ENCODE measurements at regions not wholly inside any gene's neighbourhood (a gene's known extent, or its start where the extent isn't known, plus 50 kb on each side); places are given as distances from the start of the nearest gene placed in this dataset.

GRCh38 chr6:48835421-48835958 lies 627.6 kb downstream of the MMUT start:
- no peaks in the 10 kb centered on the region for H3K79me2 ChIP-seq (ENCODE audit: low read length)
- no peaks in the 10 kb centered on the region for H3K4me1 ChIP-seq (ENCODE audit: insufficient read depth, low read length)
- TF ChIP-seq EZH2phosphoT487 (IDR thresholded peaks at IDR 0.05; ENCODE audit: borderline replicate concordance, low read length) (no peak), CTCF (conservative IDR thresholded peaks at IDR 0.05; ENCODE audit: low read depth, low read length) (no peak), EZH2 (IDR thresholded peaks at IDR 0.05; ENCODE audit: low read length, unreplicated experiment) (no peak)
- intact Hi-C loops (cut with micrococcal nuclease) = no loop called here
- ATAC-seq (no peak), DNase-seq (peak; percentile 10)
- H3K9me2 ChIP-seq (replicated peaks; ENCODE audit: low read length) = no peaks in the 10 kb centered on the region
- no peak overlapping the region for H3K4me3 ChIP-seq (ENCODE audit: low read length)
- CTCF ChIA-PET = no interaction called here
- H3K27me3 ChIP-seq (ENCODE audit: low read length) = no peaks in the 10 kb centered on the region
- H3K9me3 ChIP-seq (ENCODE audit: low read length) = no peaks in the 10 kb centered on the region
- H3K9ac ChIP-seq (ENCODE audit: low read length) = no peak overlapping the region
- BruUV-seq (replicated peaks) = no TSS peak
- POLR2A ChIA-PET (ENCODE audit: unreplicated experiment) = interaction anchor here (0.5 kb wide), 1 partner anchor 905 kb away, joined by 16 read pairs; no protein-coding TSS in a partner anchor
- no peak overlapping the region for H3K4me2 ChIP-seq (ENCODE audit: low read length)
- H3K36me3 ChIP-seq (ENCODE audit: low read depth, low read length) = no peaks in the 10 kb centered on the region; the same call in 1 of the 2 replicates
- H2AFZ ChIP-seq (ENCODE audit: low read length) = no peak overlapping the region
- no peaks in the 10 kb centered on the region for H4K20me1 ChIP-seq (ENCODE audit: low read length)
- H3F3A ChIP-seq (ENCODE audit: low read length, unreplicated experiment) = no peaks in the 10 kb centered on the region
- H3K27ac ChIP-seq (ENCODE audit: low read length) = no peak overlapping the region

GRCh38 chr6:48834706-48835105 lies 628.3 kb downstream of the MMUT start:
- no peaks in the 10 kb centered on the region for H4K20me1 ChIP-seq (ENCODE audit: low read length)
- no peaks in the 10 kb centered on the region for H3K27me3 ChIP-seq (ENCODE audit: low read length)
- H3K9me3 ChIP-seq (ENCODE audit: low read length) = no peaks in the 10 kb centered on the region
- no peaks in the 10 kb centered on the region for H3K4me1 ChIP-seq (ENCODE audit: insufficient read depth, low read length)
- intact Hi-C loops (cut with micrococcal nuclease) = no loop called here
- H3K9ac ChIP-seq (ENCODE audit: low read length) = no peak overlapping the region
- no peak overlapping the region for H3K4me3 ChIP-seq (ENCODE audit: low read length)
- H3F3A ChIP-seq (ENCODE audit: low read length, unreplicated experiment) = no peaks in the 10 kb centered on the region
- no peak overlapping the region for H2AFZ ChIP-seq (ENCODE audit: low read length)
- POLR2A ChIA-PET (ENCODE audit: unreplicated experiment) = no interaction called here
- ATAC-seq (no peak), DNase-seq (no peak)
- no peaks in the 10 kb centered on the region for H3K9me2 ChIP-seq (replicated peaks; ENCODE audit: low read length)
- no peak overlapping the region for H3K4me2 ChIP-seq (ENCODE audit: low read length)
- no peak for TF ChIP-seq EZH2 (IDR thresholded peaks at IDR 0.05; ENCODE audit: low read length, unreplicated experiment)
- no peak for TF ChIP-seq CTCF (conservative IDR thresholded peaks at IDR 0.05; ENCODE audit: low read depth, low read length)
- TF ChIP-seq EZH2phosphoT487 (IDR thresholded peaks at IDR 0.05; ENCODE audit: borderline replicate concordance, low read length) = no peak
- BruUV-seq (replicated peaks) = no TSS peak
- no peaks in the 10 kb centered on the region; the same call in 1 of the 2 replicates for H3K36me3 ChIP-seq (ENCODE audit: low read depth, low read length)
- H3K79me2 ChIP-seq (ENCODE audit: low read length) = no peaks in the 10 kb centered on the region
- no peak overlapping the region for H3K27ac ChIP-seq (ENCODE audit: low read length)
- CTCF ChIA-PET = no interaction called here

GRCh38 chr6:48833916-48834315 lies 629.1 kb downstream of the MMUT start:
- ATAC-seq = no peak
- Histone ChIP-seq H3K27ac (ENCODE audit: low read length) (no peak overlapping the region), H4K20me1 (ENCODE audit: low read length) (no peaks in the 10 kb centered on the region), H3K27me3 (ENCODE audit: low read length) (no peaks in the 10 kb centered on the region), H3K9me2 (replicated peaks; ENCODE audit: low read length) (no peaks in the 10 kb centered on the region), H3K9me3 (ENCODE audit: low read length) (no peaks in the 10 kb centered on the region), H2AFZ (ENCODE audit: low read length) (no peak overlapping the region), H3K4me3 (ENCODE audit: low read length) (no peak overlapping the region), H3K9ac (ENCODE audit: low read length) (no peak overlapping the region), H3K36me3 (ENCODE audit: low read depth, low read length) (no peaks in the 10 kb centered on the region), H3K4me1 (ENCODE audit: insufficient read depth, low read length) (peaks cover 6% of the 10 kb centered on the region; the same call in 1 of the 2 replicates), H3K4me2 (ENCODE audit: low read length) (no peak overlapping the region), H3K79me2 (ENCODE audit: low read length) (no peaks in the 10 kb centered on the region), H3F3A (ENCODE audit: low read length, unreplicated experiment) (no peaks in the 10 kb centered on the region)
- POLR2A ChIA-PET (ENCODE audit: unreplicated experiment) = no interaction called here
- DNase-seq = no peak
- CTCF ChIA-PET = no interaction called here
- BruUV-seq (replicated peaks) = no TSS peak
- intact Hi-C loops (cut with micrococcal nuclease) = no loop called here
- TF ChIP-seq EZH2phosphoT487 (IDR thresholded peaks at IDR 0.05; ENCODE audit: borderline replicate concordance, low read length) (no peak), CTCF (conservative IDR thresholded peaks at IDR 0.05; ENCODE audit: low read depth, low read length) (no peak), EZH2 (IDR thresholded peaks at IDR 0.05; ENCODE audit: low read length, unreplicated experiment) (no peak)

Data from PC-3 (cell line).